HL-60 (cell line): ENCODE measurements at regions not wholly inside any gene's neighbourhood (a gene's known extent, or its start where the extent isn't known, plus 50 kb on each side); places are given as distances from the start of the nearest gene placed in this dataset.

Experiments
- CTCF ChIP-seq: IDR thresholded peaks from one replicate; pipeline ENCODE4 v1.5.1; 2011; ENCODE audit warnings: low read length, control low read depth, inconsistent platforms; ENCODE audit not compliant: insufficient read depth
- GABPA ChIP-seq: IDR thresholded peaks from 2 replicates; pipeline ENCODE4 v1.6.1; 2012; ENCODE audit warnings: low read depth
- POLR2AphosphoS5 ChIP-seq: IDR thresholded peaks from 2 replicates; pipeline ENCODE4 v1.6.1; 2012; ENCODE audit warnings: low read depth
- REST ChIP-seq: IDR thresholded peaks from 2 replicates; pipeline ENCODE4 v1.6.1; 2012; ENCODE audit warnings: low read depth; ENCODE audit not compliant: insufficient replicate concordance
- SPI1 ChIP-seq: IDR thresholded peaks from 2 replicates; pipeline ENCODE4 v1.6.1; 2012; ENCODE audit warnings: low read depth, mild to moderate bottlenecking, borderline replicate concordance

GRCh38 chr9:116027511-116027910 is 126.1 kb upstream of the PAPPA start:
- TF ChIP-seq POLR2AphosphoS5 = no peak
- no peak for TF ChIP-seq CTCF
- TF ChIP-seq REST = no peak
- TF ChIP-seq GABPA = no peak
- TF ChIP-seq SPI1 = no peak
